Right cardiac atrium (tissue), 5 donors: ENCODE measurements at regions not wholly inside any gene's neighbourhood (a gene's known extent, or its start where the extent isn't known, plus 50 kb on each side); places are given as distances from the start of the nearest gene placed in this dataset.
"Not testable (repeated sequence)": the region's sequence is repeated elsewhere in the genome, so short reads cannot be mapped to it uniquely, and the experiment has no call there.

Experiments used
- ATAC-seq, 2 donors: fragments of 200-7000 bp; cut with Tn5 transposase; one replicate each; pipeline versions ENCODE4 v1.8.0 to v1.9.1; 2020; ENCODE audit warnings: moderate library complexity in 2 of 2, mild to moderate bottlenecking in 1 of 2
- DNase-seq, 3 donors: peaks; one replicate each; pipeline ENCODE4 v3.0.0-alpha.2; 2020
- H3K27ac ChIP-seq: one replicate; pipeline ENCODE4 v1.5.1; 2013; ENCODE audit warnings: mild to moderate bottlenecking, low read length, control low read depth, moderate library complexity
- H3K27me3 ChIP-seq: one replicate; pipeline ENCODE4 v1.6.1; 2013; ENCODE audit not compliant: control insufficient read depth, insufficient read depth
- H3K4me1 ChIP-seq: one replicate; pipeline ENCODE4 v1.6.1; 2013; ENCODE audit warnings: low read length; ENCODE audit not compliant: control insufficient read depth, insufficient read depth
- H3K4me3 ChIP-seq: one replicate; pipeline ENCODE4 v1.5.1; 2013; ENCODE audit warnings: low read length, control low read depth
- H3K9me3 ChIP-seq: one replicate; pipeline ENCODE4 v1.6.1; 2013; ENCODE audit warnings: low read length; ENCODE audit not compliant: control insufficient read depth
- WGBS: extraction: QIAGEN DNeasy Blood & Tissue Kit; methylation state at CpG from one replicate; pipeline ENCODE4 v1.1.7; 2013; 5-methylcytosine and 5-hydroxymethylcytosine counted together
- intact Hi-C, 4 donors: fragments of 100-400 bp; cut with DNase I; formaldehyde crosslinking; loops; one replicate each; pipeline versions ENCODE4 v1.11.0 to v1.14.0; 2022 to 2023
- donor health status: healthy with polysubstance abuse.
- donor health status: DM: no; HTN: yes; CAD: no.
- donor health status: DM: no; HTN: no; CAD: no.
- donor health status: DM: no; HTN: yes; CAD: no; lungs with severe emphysema.
- donor health status: DM: yes; HTN: yes; CAD: no.

DNA sequence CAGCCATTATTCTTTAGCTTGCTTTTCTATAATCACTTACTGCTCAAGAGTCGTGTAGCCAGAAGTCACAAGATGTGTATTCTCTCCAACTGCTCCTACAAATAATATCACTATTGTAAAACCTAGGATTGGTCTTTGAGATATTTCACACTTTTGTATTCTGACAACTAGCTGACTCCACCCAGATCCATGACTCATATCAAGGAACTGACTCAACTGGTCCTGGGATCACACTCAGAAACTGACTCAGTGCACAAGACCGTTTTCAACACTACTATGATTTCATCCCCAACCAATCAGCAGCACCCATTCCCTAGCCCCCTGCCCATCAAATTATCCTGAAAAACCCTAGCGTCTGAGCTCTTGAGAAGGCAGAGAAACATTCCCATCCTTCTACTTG is 56.5 kb upstream of the ORC5 start:
- Histone ChIP-seq H3K27me3 (no peaks in the 10 kb centered on the region), H3K4me1 (no peaks in the 10 kb centered on the region), H3K27ac (no peak overlapping the region), H3K9me3 (no peaks in the 10 kb centered on the region), H3K4me3 (no peak overlapping the region)
- no peak for DNase-seq
- no peak for ATAC-seq
- intact Hi-C loops = loop anchor here in 1 of 4 donors (10.0 kb wide), 1 partner anchor 581 kb away; no protein-coding TSS in a partner anchor
- WGBS = 68% methylated on average over 3 of the region's 3 CpGs

DNA sequence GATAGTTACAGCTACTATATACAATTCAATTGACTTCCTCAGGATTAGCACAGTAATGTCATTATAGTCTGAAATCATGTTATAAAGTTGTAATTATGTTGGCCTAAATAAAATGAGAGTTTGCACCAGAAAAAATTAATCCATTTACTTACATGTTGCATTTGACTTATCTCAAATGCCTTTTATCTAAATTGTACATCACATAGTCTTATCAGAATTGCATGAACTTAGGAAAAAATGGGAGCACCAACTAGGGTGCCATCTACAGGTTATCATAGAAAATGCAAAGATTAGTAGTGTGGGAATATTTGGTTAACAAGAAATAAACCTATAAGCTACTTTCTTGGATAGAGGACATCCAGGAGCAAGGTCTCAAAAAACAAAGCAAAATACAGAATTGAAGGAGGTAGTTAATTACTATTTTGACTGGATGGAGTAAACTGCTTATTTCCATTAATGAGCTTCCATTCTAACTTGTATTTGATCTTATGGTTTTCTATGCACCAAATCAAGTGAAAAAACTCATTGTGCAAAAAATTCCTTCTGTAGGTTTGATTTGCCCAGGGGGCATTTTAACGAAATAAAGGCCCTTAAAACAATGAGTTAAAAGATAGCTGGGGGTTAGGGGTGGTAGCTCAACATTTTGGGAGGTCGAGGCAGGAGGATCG is 60.0 kb upstream of the ORC5 start:
- DNase-seq = no peak
- WGBS = 53% methylated on average over 3 of the region's 3 CpGs
- intact Hi-C loops = loop anchor here in 1 of 4 donors (10.0 kb wide), 1 partner anchor 577 kb away; no protein-coding TSS in a partner anchor
- Histone ChIP-seq H3K9me3 (no peaks in the 10 kb centered on the region), H3K4me3 (no peak overlapping the region), H3K27ac (no peak overlapping the region), H3K4me1 (no peaks in the 10 kb centered on the region), H3K27me3 (no peaks in the 10 kb centered on the region)
- ATAC-seq = no peak

DNA sequence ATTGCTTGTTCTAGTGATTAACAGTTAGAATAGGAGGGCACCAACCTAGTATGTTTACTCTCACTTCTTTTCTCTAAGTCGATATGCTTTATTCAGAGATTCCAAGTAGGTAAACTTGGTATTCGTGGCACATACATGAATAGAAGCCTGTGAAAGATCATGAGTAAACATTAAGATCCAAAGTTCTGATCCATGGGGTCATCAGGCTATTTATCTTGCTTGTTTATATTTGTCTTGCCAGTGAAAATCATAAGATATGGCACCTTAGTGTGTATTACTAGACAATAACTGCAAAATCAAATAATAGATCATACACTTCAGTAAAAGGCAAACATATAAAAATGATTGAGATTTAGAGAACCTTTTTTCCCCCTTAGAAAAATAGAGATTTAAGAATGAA is 56.5 kb upstream of the LHFPL3 start:
- Histone ChIP-seq H3K27ac (no peak overlapping the region), H3K27me3 (no peaks in the 10 kb centered on the region), H3K4me3 (no peak overlapping the region), H3K4me1 (no peaks in the 10 kb centered on the region), H3K9me3 (no peaks in the 10 kb centered on the region)
- no peak for DNase-seq
- ATAC-seq = no peak
- intact Hi-C loops = loop anchor here in 1 of 4 donors (10.0 kb wide), 1 partner anchor 573 kb away; no protein-coding TSS in a partner anchor
- 59% methylated on average over 2 of the region's 2 CpGs for WGBS

DNA sequence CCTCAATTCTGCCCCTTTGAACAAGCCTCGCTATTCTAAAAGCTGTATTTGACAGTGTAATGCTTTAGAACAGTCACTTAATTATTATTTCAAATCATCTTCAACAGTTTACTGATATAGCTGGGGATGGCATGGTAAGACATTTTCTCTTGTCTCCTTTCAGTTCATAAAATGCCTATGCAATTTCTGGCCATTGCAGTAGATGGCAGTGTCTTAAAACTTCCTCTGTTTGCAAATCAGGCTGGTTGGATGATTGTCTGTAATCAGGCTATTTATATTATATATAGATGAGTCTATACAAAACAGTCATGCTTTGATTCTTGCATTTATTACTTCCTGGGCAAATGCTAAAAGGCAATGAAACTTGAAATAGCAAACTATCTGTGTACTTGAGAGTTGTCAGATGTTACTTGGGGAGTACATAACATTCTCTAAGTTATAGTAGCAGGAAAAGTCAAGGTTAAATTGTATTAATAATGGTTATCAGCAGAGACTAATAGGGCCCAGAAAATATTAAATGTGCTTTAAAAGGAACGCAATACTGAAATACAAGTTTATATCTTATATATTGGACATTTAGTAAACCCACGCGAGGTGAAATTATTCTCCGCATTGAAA is 55.5 kb upstream of the LHFPL3 start:
- Histone ChIP-seq H3K4me1 (no peaks in the 10 kb centered on the region), H3K27ac (no peak overlapping the region), H3K27me3 (no peaks in the 10 kb centered on the region), H3K4me3 (no peak overlapping the region), H3K9me3 (no peaks in the 10 kb centered on the region)
- ATAC-seq (no peak), DNase-seq (no peak)
- intact Hi-C loops = loop anchor here in 1 of 4 donors (10.0 kb wide), 1 partner anchor 572 kb away; no protein-coding TSS in a partner anchor
- 86% methylated on average over 5 of the region's 5 CpGs for WGBS

DNA sequence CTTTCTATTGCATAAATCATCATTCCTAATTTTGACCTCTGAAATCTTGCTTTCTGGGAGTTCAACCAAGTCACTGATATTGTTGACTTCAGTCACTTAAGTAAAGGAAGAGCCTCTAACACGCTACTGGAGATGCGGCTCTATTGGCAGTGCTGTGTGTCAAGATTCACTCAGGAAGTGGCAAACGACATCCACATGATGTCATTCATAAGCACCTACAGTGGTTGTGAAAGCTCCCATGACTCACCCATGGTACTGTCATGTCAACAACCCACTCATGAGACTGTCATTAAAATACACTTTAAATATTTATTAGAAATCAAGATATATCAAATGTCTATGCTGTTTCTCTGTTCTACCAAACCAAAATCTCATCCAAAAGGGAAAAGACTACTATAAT is 52.5 kb upstream of the LHFPL3 start:
- ATAC-seq (no peak), DNase-seq (no peak)
- Histone ChIP-seq H3K4me1 (no peaks in the 10 kb centered on the region), H3K27me3 (no peaks in the 10 kb centered on the region), H3K27ac (no peak overlapping the region), H3K4me3 (no peak overlapping the region), H3K9me3 (no peaks in the 10 kb centered on the region)
- 44% methylated on average over 3 of the region's 3 CpGs for WGBS
- intact Hi-C loops = loop anchor here in 1 of 4 donors (10.0 kb wide), 1 partner anchor 569 kb away; no protein-coding TSS in a partner anchor

DNA sequence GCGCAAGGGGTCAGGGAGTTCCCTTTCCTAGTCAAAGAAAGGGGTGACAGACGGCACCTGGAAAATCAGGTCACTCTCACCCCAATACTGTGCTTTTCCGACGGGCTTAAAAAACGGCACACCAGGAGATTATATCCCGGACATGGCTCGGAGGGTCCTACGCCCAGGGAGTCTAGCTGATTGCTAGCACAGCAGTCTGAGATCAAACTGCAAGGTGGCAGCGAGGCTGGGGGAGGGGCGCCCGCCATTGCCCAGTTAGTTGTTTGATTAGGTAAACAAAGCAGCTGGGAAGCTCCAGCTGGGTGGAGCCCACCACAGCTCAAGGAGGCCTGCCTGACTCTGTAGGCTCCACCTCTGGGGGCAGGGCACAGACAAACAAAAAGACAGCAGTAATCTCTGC is 51.7 kb upstream of the LHFPL3 start:
- not testable (repeated sequence) for H3K27ac ChIP-seq, H3K4me1 ChIP-seq, H3K4me3 ChIP-seq, H3K27me3 ChIP-seq, ATAC-seq, DNase-seq, H3K9me3 ChIP-seq
- 90% methylated on average over 10 of the region's 11 CpGs for WGBS
- intact Hi-C loops = loop anchor here in 1 of 4 donors (10.0 kb wide), 1 partner anchor 568 kb away; no protein-coding TSS in a partner anchor
